ENCODE measurements at regions not wholly inside any gene's neighbourhood (a gene's known extent, or its start where the extent isn't known, plus 50 kb on each side); places are given as distances from the start of the nearest gene placed in this dataset.

DNA sequence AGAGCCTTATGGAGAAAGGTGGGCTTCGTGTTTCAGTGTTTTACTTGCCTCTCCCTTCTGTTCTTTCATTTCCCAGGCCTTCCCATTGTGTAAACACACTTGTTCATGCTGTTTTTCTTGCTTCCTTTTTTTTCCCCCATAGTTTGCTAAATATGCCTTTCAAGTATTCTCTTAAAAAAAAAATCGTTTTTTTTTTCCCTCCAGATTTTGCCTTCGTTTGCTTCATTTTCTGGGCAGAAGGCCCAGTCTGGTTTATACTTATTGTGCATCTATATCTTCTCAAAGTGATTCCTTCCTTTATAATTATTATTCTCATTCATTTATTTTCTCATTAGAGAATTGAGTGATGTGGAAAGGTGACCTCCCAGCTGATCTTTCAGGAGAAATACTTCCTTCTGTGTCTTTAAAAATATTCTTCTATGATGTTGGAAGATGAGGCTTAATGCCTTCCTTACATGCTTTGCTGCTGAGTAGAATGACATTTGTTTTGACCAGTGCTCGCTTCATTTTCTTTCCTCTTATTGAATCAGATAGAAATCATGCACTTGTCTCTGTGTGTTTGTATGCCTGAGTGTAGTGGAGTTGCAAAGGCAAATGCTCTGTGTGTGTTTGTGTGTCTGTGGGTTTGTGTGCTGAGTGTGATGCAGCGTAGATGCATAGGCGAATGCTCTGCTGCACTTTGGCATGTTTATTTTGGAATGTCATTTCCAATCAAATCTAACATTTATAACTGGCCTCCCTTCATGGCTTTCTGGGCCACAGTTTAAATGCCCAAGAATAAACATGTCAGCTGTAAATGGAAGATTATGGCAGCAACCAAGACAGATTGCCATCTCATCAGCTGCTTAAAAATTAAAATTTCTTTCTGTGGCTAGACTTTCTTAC lies 591.4 kb downstream of the FGF9 start:
- H3K4me3 Mint-ChIP-seq = no peak overlapping the region
- Histone ChIP-seq H3K27me3 (replicated peaks in 1 of 4; ENCODE audit: control extremely low read depth in 1 of 4, control insufficient read depth in 3 of 4, insufficient read depth in 4 of 4, low read length in 3 of 4) (no peaks in the 10 kb centered on the region), H3K27ac (ENCODE audit: low read length in 2 of 2) (no peak overlapping the region), H3K9me3 (ENCODE audit: control extremely low read depth in 1 of 3, control insufficient read depth in 2 of 3, insufficient read depth in 1 of 3, low read length in 2 of 3) (no peaks in the 10 kb centered on the region), H3K4me3 (ENCODE audit: control extremely low read depth in 1 of 5, extremely low read depth in 1 of 5, insufficient read depth in 1 of 5, low read depth in 2 of 5, low read length in 4 of 5) (no peak overlapping the region), H3K79me2 (ENCODE audit: control insufficient read depth, insufficient read depth, low read length) (no peaks in the 10 kb centered on the region), H3K36me3 (replicated peaks in 1 of 2; ENCODE audit: control extremely low read depth in 1 of 2, control insufficient read depth in 1 of 2, extremely low read depth in 1 of 2, insufficient read depth in 2 of 2, low read length in 1 of 2) (no peaks in the 10 kb centered on the region), H3K4me2 (replicated peaks; ENCODE audit: low read depth, low read length, poor library complexity, severe bottlenecking) (no peak overlapping the region), H4K20me1 (ENCODE audit: control insufficient read depth, insufficient read depth, low read length, poor library complexity, severe bottlenecking) (no peaks in the 10 kb centered on the region), H3K4me1 (ENCODE audit: control insufficient read depth in 2 of 2, insufficient read depth in 2 of 2, low read length in 2 of 2) (no peaks in the 10 kb centered on the region), H2AFZ (ENCODE audit: insufficient read depth, low read depth, low read length, poor library complexity, severe bottlenecking) (no peak overlapping the region), H3K9ac (ENCODE audit: low read length) (no peak overlapping the region)
- ChIA-PET POLR2A (no interaction called here), CTCF (no interaction called here)
- peaks cover 3% of the 10 kb centered on the region for H3K9me3 Mint-ChIP-seq (ENCODE audit: insufficient read depth)
- H3K27me3 Mint-ChIP-seq = no peaks in the 10 kb centered on the region
- H3K4me1 Mint-ChIP-seq = no peaks in the 10 kb centered on the region
- TF ChIP-seq, protein P1, sequence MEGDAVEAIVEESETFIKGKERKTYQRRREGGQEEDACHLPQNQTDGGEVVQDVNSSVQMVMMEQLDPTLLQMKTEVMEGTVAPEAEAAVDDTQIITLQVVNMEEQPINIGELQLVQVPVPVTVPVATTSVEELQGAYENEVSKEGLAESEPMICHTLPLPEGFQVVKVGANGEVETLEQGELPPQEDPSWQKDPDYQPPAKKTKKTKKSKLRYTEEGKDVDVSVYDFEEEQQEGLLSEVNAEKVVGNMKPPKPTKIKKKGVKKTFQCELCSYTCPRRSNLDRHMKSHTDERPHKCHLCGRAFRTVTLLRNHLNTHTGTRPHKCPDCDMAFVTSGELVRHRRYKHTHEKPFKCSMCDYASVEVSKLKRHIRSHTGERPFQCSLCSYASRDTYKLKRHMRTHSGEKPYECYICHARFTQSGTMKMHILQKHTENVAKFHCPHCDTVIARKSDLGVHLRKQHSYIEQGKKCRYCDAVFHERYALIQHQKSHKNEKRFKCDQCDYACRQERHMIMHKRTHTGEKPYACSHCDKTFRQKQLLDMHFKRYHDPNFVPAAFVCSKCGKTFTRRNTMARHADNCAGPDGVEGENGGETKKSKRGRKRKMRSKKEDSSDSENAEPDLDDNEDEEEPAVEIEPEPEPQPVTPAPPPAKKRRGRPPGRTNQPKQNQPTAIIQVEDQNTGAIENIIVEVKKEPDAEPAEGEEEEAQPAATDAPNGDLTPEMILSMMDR (IDR thresholded peaks at IDR 0.05) = no peak
- no peak for TF ChIP-seq EZH2 (IDR thresholded peaks at IDR 0.05; ENCODE audit: borderline replicate concordance, insufficient read depth, low read depth, low read length, poor library complexity, severe bottlenecking)
- intact Hi-C loops (cut with micrococcal nuclease) = no loop called here
- H3K27ac Mint-ChIP-seq = no peak overlapping the region
- DNase-seq (no peak), ATAC-seq (ENCODE audit: low read depth) (no peak)
- no CpG with 5 or more reads among the region's 6 CpGs for WGBS (ENCODE audit: insufficient coverage)

DNA sequence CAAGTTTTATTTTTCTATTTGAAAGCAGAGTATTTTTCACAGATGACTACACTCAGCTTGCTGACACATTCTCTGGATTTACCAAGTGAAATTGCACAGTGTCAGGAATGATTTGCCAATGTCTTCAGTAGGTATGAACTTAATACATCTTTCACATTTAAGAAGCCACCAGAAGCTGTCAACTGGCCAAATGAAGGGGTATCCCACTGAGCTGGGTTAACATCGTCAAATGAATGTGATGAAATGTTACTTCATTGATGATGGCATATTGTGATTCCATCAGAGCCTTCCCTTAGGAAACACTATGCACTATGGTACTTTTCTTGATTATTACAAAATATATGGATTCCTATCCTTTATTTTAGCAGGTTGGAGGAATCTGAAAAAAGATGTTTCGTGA lies 592.3 kb downstream of the FGF9 start:
- H2AFZ ChIP-seq (ENCODE audit: insufficient read depth, low read depth, low read length, poor library complexity, severe bottlenecking) = no peak overlapping the region
- H3K27me3 ChIP-seq (replicated peaks in 1 of 4; ENCODE audit: control extremely low read depth in 1 of 4, control insufficient read depth in 3 of 4, insufficient read depth in 4 of 4, low read length in 3 of 4) = no peaks in the 10 kb centered on the region
- CTCF ChIA-PET = no interaction called here
- DNase-seq (no peak), ATAC-seq (ENCODE audit: low read depth) (no peak)
- no peak overlapping the region for H3K9ac ChIP-seq (ENCODE audit: low read length)
- peaks cover 3% of the 10 kb centered on the region for H3K9me3 Mint-ChIP-seq (ENCODE audit: insufficient read depth)
- no peaks in the 10 kb centered on the region for H4K20me1 ChIP-seq (ENCODE audit: control insufficient read depth, insufficient read depth, low read length, poor library complexity, severe bottlenecking)
- no CpG with 5 or more reads among the region's 2 CpGs for WGBS (ENCODE audit: insufficient coverage)
- H3K4me3 Mint-ChIP-seq = no peak overlapping the region
- no peaks in the 10 kb centered on the region for H3K9me3 ChIP-seq (ENCODE audit: control extremely low read depth in 1 of 3, control insufficient read depth in 2 of 3, insufficient read depth in 1 of 3, low read length in 2 of 3)
- intact Hi-C loops (cut with micrococcal nuclease) = no loop called here
- POLR2A ChIA-PET = no interaction called here
- H3K4me1 Mint-ChIP-seq = no peaks in the 10 kb centered on the region
- no peaks in the 10 kb centered on the region for H3K4me1 ChIP-seq (ENCODE audit: control insufficient read depth in 2 of 2, insufficient read depth in 2 of 2, low read length in 2 of 2)
- no peak overlapping the region for H3K27ac ChIP-seq (ENCODE audit: low read length in 2 of 2)
- no peaks in the 10 kb centered on the region for H3K79me2 ChIP-seq (ENCODE audit: control insufficient read depth, insufficient read depth, low read length)
- H3K4me3 ChIP-seq (ENCODE audit: control extremely low read depth in 1 of 5, extremely low read depth in 1 of 5, insufficient read depth in 1 of 5, low read depth in 2 of 5, low read length in 4 of 5) = no peak overlapping the region
- H3K36me3 ChIP-seq (replicated peaks in 1 of 2; ENCODE audit: control extremely low read depth in 1 of 2, control insufficient read depth in 1 of 2, extremely low read depth in 1 of 2, insufficient read depth in 2 of 2, low read length in 1 of 2) = no peaks in the 10 kb centered on the region
- no peaks in the 10 kb centered on the region for H3K27me3 Mint-ChIP-seq
- TF ChIP-seq EZH2 (IDR thresholded peaks at IDR 0.05; ENCODE audit: borderline replicate concordance, insufficient read depth, low read depth, low read length, poor library complexity, severe bottlenecking) = no peak
- TF ChIP-seq, protein P1 (IDR thresholded peaks at IDR 0.05) = no peak
- H3K27ac Mint-ChIP-seq = no peak overlapping the region
- no peak overlapping the region for H3K4me2 ChIP-seq (replicated peaks; ENCODE audit: low read depth, low read length, poor library complexity, severe bottlenecking)

Measured in B cell (primary cell).